GM21381 (cell line): ENCODE measurements at regions not wholly inside any gene's neighbourhood (a gene's known extent, or its start where the extent isn't known, plus 50 kb on each side); places are given as distances from the start of the nearest gene placed in this dataset.

Source experiments
- ATAC-seq: cut with Tn5 transposase; IDR thresholded peaks from one replicate; pipeline ENCODE4 v1.9.1; 2021; ENCODE audit warnings: mild to moderate bottlenecking, moderate library complexity; ENCODE audit not compliant: unreplicated experiment

- ATAC-seq: no peak
Measured at GRCh38 chr9:129350143-129350935, 172.3 kb upstream of the IER5L start.

- ATAC-seq: no peak
Measured at GRCh38 chr9:129349665-129349947, 171.5 kb upstream of the IER5L start.

- no peak for ATAC-seq
Measured at GRCh38 chr9:129348890-129349664, 171.0 kb upstream of the IER5L start.

GRCh38 chr9:129347316-129348120 lies 169.5 kb upstream of the IER5L start:
- no peak for ATAC-seq

GRCh38 chr9:129346046-129346445 lies 168.0 kb upstream of the IER5L start:
- no peak for ATAC-seq

- no peak for ATAC-seq
Measured at GRCh38 chr9:129344641-129345495, 166.8 kb upstream of the IER5L start.

GRCh38 chr9:129343424-129344375 lies 165.6 kb upstream of the IER5L start:
- no peak for ATAC-seq

GRCh38 chr9:129342591-129343423 lies 164.7 kb upstream of the IER5L start:
- no peak for ATAC-seq

- ATAC-seq: no peak
Measured at GRCh38 chr9:129341987-129342348, 163.9 kb upstream of the IER5L start.

- no peak for ATAC-seq
Measured at GRCh38 chr9:129341171-129341986, 163.3 kb upstream of the IER5L start.

GRCh38 chr9:129340427-129341170 lies 162.5 kb upstream of the IER5L start:
- ATAC-seq: no peak

- ATAC-seq: no peak
Measured at GRCh38 chr9:129339539-129340157, 161.6 kb upstream of the IER5L start.

GRCh38 chr9:129338724-129339430 lies 160.8 kb upstream of the IER5L start:
- no peak for ATAC-seq

GRCh38 chr9:129337336-129338140 lies 159.5 kb upstream of the IER5L start:
- no peak for ATAC-seq

GRCh38 chr9:129336601-129337331 lies 158.7 kb upstream of the IER5L start:
- no peak for ATAC-seq
